ENCODE measurements at regions not wholly inside any gene's neighbourhood (a gene's known extent, or its start where the extent isn't known, plus 50 kb on each side); places are given as distances from the start of the nearest gene placed in this dataset.

- TF ChIP-seq PATZ1 (CRISPR knock-in tag; IDR thresholded peaks at IDR 0.05; ENCODE audit: borderline replicate concordance) = no peak
- no peak for TF ChIP-seq ZC3H10 (CRISPR knock-in tag; IDR thresholded peaks at IDR 0.05)
- TF ChIP-seq CSDC2 (CRISPR knock-in tag; IDR thresholded peaks at IDR 0.05) = no peak
- TF ChIP-seq RARB (CRISPR knock-in tag; IDR thresholded peaks at IDR 0.05) = no peak
Observed at GRCh38 chr2:103809941-103810441, 1043.9 kb upstream of the POU3F3 start.

Measured in SK-N-SH treated with all-trans-retinoic acid at 6 μM for 48 hours (cell line).